ENCODE measurements at regions not wholly inside any gene's neighbourhood (a gene's known extent, or its start where the extent isn't known, plus 50 kb on each side); places are given as distances from the start of the nearest gene placed in this dataset.

DNA sequence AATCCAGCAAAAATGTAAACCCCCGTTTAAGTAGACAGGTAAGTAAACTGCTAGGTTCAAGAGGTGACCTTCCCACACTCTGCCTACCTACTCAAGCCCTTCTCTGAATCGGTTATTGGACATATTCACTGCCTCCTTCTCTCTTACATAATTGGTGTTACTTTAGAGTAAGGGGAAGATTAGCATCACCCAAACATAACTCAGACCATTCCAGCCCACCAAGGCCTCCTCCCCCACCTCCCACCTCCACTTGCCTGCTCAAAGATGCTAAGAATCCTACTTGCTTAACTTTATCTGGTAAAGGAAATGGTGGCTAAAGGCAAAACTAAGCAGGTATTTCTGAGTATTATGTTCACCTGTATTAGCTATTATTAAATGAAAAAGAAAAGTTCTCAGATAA, 55.0 kb upstream of the DTNA start:
- peaks cover 0 to 23% (median 14%) of the 10 kb centered on the region in 4 experiments; a peak in 4 of 7 replicates for H3K4me1 ChIP-seq (replicated peaks in 1 of 4; ENCODE audit: control insufficient read depth in 3 of 4, insufficient read depth in 4 of 4, low read length in 3 of 4)
- FAIRE-seq: no peak
- 88% methylated on average over 2 of the region's 2 CpGs; no CpG with 5 or more reads in 1 of the 2 experiments for WGBS, 2 experiments (ENCODE audit: extremely low coverage in 1 of 2, insufficient coverage in 1 of 2, insufficient read length in 1 of 2, insufficient replicate concordance in 2 of 2, low coverage in 1 of 2, low lambda C conversion rate in 2 of 2, missing lambda C conversion rate in 1 of 2)
- TF ChIP-seq CBX5 (IDR thresholded peaks at IDR 0.05; ENCODE audit: low read depth, low read length) (no peak), SIX5 (IDR thresholded peaks at IDR 0.05; ENCODE audit: low read depth, low read length) (no peak), HDAC2 (IDR thresholded peaks at IDR 0.05; ENCODE audit: borderline replicate concordance in 1 of 2, low read depth in 2 of 2, low read length in 2 of 2) (no peak), BCL11A (IDR thresholded peaks at IDR 0.05; ENCODE audit: low read depth in 2 of 2, low read length in 2 of 2) (no peak), EP300 (IDR thresholded peaks at IDR 0.05; ENCODE audit: borderline replicate concordance in 1 of 2, low read depth in 2 of 2, low read length in 2 of 2) (no peak), TAF1 (IDR thresholded peaks at IDR 0.05; ENCODE audit: low read depth, low read length) (no peak), RFX5 (IDR thresholded peaks at IDR 0.05; ENCODE audit: borderline replicate concordance, low read depth, low read length) (no peak), POLR2AphosphoS5 (IDR thresholded peaks at IDR 0.05; ENCODE audit: low read depth, low read length) (no peak), RNF2 (IDR thresholded peaks at IDR 0.05; ENCODE audit: borderline replicate concordance, low read depth, low read length, missing control alignments, poor library complexity, severe bottlenecking) (no peak), NRF1 (IDR thresholded peaks at IDR 0.05; ENCODE audit: low read depth, low read length) (no peak), RBBP5 (IDR thresholded peaks at IDR 0.05; ENCODE audit: borderline replicate concordance, low read depth, low read length) (no peak), SP2 (IDR thresholded peaks at IDR 0.05; ENCODE audit: low read length) (no peak), KDM4A (IDR thresholded peaks at IDR 0.05; ENCODE audit: low read depth, low read length, severe bottlenecking) (no peak), SUZ12 (IDR thresholded peaks at IDR 0.05; ENCODE audit: low read length) (no peak), CHD1 (IDR thresholded peaks at IDR 0.05; ENCODE audit: low read depth, low read length) (no peak)

More for the DNA sequence above, 55.0 kb upstream of the DTNA start:
- no peak overlapping the region for H3K4ac ChIP-seq (replicated peaks; ENCODE audit: insufficient read length, low read depth, low read length)
- no peak overlapping the region; the same call in 1 of the 2 replicates for H3K18ac ChIP-seq (ENCODE audit: extremely low read depth, low read length)
- no peak overlapping the region for H2BK5ac ChIP-seq (ENCODE audit: low read depth, low read length)
- H3K79me2 ChIP-seq (ENCODE audit: control insufficient read depth in 1 of 2, insufficient read depth in 2 of 2, low read length in 2 of 2): no peaks in the 10 kb centered on the region
- H2BK12ac ChIP-seq (ENCODE audit: low read depth, low read length): peak overlapping the region; percentile 69
- H2AK5ac ChIP-seq (ENCODE audit: low read depth, low read length): no peak overlapping the region
- no peak overlapping the region for H3K56ac ChIP-seq (replicated peaks; ENCODE audit: insufficient read length, low read depth, low read length)
- no peaks in the 10 kb centered on the region; the same call in 1 of the 2 replicates for H3K23me2 ChIP-seq (ENCODE audit: low read depth, low read length)
- no peak overlapping the region for H3K14ac ChIP-seq (ENCODE audit: insufficient read length)
- H2AFZ ChIP-seq (ENCODE audit: low read length): no peak overlapping the region
- H2BK120ac ChIP-seq (replicated peaks; ENCODE audit: low read depth, low read length): no peak overlapping the region
- no peak overlapping the region for H3K27ac ChIP-seq (ENCODE audit: low read depth, low read length)
- H3K79me1 ChIP-seq (ENCODE audit: low read depth, low read length): no peaks in the 10 kb centered on the region
- DNase-seq (ENCODE audit: low read depth in 1 of 2, low spot score in 2 of 2): no peak
- no peak overlapping the region for H3K9ac ChIP-seq (replicated peaks in 1 of 4; ENCODE audit: extremely low read depth in 1 of 4, low read depth in 3 of 4, low read length in 3 of 4)
- H3K27me3 ChIP-seq (replicated peaks in 1 of 4; ENCODE audit: control insufficient read depth in 3 of 4, extremely low read depth in 1 of 4, insufficient read depth in 3 of 4, low read length in 3 of 4): no peaks in the 10 kb centered on the region
- H2BK15ac ChIP-seq (ENCODE audit: low read length): no peak overlapping the region
- CTCF ChIA-PET (ENCODE audit: partially characterized antibody): no interaction called here
- POLR2A ChIA-PET (ENCODE audit: partially characterized antibody): no interaction called here
- H4K91ac ChIP-seq (replicated peaks; ENCODE audit: insufficient read length, low read length): peak overlapping the region; percentile 86
- no peaks in the 10 kb centered on the region for H3K9me3 ChIP-seq (ENCODE audit: insufficient read depth in 2 of 2, low read depth in 1 of 2, low read length in 1 of 2)
- no peak overlapping the region for H4K8ac ChIP-seq (ENCODE audit: extremely low read depth, insufficient read depth, low read length)
- no peak overlapping the region for H4K5ac ChIP-seq (ENCODE audit: insufficient read length, low read depth, low read length)
- no peak overlapping the region for H3K4me2 ChIP-seq (ENCODE audit: insufficient read depth in 1 of 2, low read depth in 2 of 2, low read length in 2 of 2)
- no peaks in the 10 kb centered on the region for H4K20me1 ChIP-seq (replicated peaks in 1 of 2; ENCODE audit: control insufficient read depth in 1 of 2, insufficient read depth in 2 of 2, low read length in 2 of 2)
- no peak overlapping the region for H3K4me3 ChIP-seq (ENCODE audit: extremely low read depth in 1 of 4, insufficient read depth in 2 of 4, low read depth in 3 of 4, low read length in 4 of 4)
- no peak overlapping the region for H2BK20ac ChIP-seq (ENCODE audit: low read length)
- H3K23ac ChIP-seq (ENCODE audit: insufficient read length): no peak overlapping the region
- no peaks in the 10 kb centered on the region for H3K36me3 ChIP-seq (ENCODE audit: control insufficient read depth in 2 of 4, insufficient read depth in 4 of 4, low read length in 3 of 4)
